Duodenal mucosa (tissue), 2 donors: ENCODE measurements at regions not wholly inside any gene's neighbourhood (a gene's known extent, or its start where the extent isn't known, plus 50 kb on each side); places are given as distances from the start of the nearest gene placed in this dataset.

Source experiments
- H3K27ac ChIP-seq: one replicate; pipeline ENCODE4 v1.7.0; 2013; ENCODE audit warnings: low read depth, low read length
- H3K27me3 ChIP-seq, 2 donors: one replicate each; pipeline ENCODE4 v1.7.0; 2013; ENCODE audit warnings: low read length in 2 of 2, control low read depth in 1 of 2; ENCODE audit not compliant: insufficient read depth in 2 of 2, control insufficient read depth in 1 of 2
- H3K36me3 ChIP-seq, 2 donors: one replicate each; pipeline ENCODE4 v1.7.0; 2013; ENCODE audit warnings: low read length in 2 of 2, control low read depth in 1 of 2; ENCODE audit not compliant: insufficient read depth in 2 of 2, control insufficient read depth in 1 of 2
- H3K4me1 ChIP-seq, 2 donors: one replicate each; pipeline ENCODE4 v1.7.0; 2013; ENCODE audit warnings: low read length in 2 of 2, control low read depth in 1 of 2; ENCODE audit not compliant: insufficient read depth in 2 of 2, control insufficient read depth in 1 of 2
- H3K4me3 ChIP-seq, 2 donors: one replicate each; pipeline ENCODE4 v1.7.0; 2013; ENCODE audit warnings: low read length in 2 of 2, low read depth in 1 of 2
- H3K9ac ChIP-seq, 2 donors: one replicate each; pipeline ENCODE4 v1.7.0; 2013; ENCODE audit warnings: low read length in 2 of 2, low read depth in 1 of 2
- H3K9me3 ChIP-seq, 2 donors: one replicate each; pipeline ENCODE4 v1.7.0; 2013; ENCODE audit warnings: low read length in 2 of 2, control low read depth in 1 of 2; ENCODE audit not compliant: control insufficient read depth in 1 of 2

DNA sequence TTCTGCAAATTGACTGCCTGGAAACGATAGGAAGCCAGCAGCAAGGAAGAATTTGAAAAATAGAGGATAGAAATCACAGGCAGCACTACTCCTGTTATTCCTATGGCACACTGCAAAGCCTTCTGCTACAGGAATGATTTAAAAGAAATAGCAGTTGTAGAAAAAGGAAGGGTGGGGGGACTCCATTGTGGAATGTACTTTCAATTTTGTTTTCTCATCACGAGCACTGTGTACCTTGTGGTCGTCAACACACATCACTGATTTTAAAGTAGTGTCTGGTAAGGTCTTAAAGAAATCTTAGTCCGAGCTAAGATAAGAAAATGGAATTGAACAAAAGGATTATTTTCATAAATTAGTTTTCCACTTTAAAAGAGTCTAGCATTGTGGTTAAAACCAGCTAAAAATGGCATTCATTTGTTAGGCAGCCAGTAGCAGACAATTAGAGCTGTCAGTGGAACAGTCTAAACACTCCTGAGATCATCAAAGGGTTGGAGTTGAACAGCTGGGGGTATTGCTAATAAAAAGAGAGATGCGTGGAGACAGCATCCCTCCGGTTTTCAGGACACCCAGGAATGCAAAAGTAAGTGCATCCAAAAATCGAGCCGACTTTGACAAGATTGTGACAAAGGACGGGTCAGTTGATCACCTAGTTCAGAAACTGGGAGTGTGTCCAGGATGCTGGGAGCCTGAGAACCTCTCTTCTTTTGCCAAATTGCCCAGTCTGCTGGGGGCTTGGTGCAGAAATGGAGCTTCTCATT lies 97.8 kb upstream of the WWC1 start:
- Histone ChIP-seq H3K27ac (no peak overlapping the region), H3K9ac (no peak overlapping the region), H3K4me1 (no peaks in the 10 kb centered on the region), H3K9me3 (no peaks in the 10 kb centered on the region), H3K27me3 (no peaks in the 10 kb centered on the region), H3K4me3 (no peak overlapping the region), H3K36me3 (no peaks in the 10 kb centered on the region)

DNA sequence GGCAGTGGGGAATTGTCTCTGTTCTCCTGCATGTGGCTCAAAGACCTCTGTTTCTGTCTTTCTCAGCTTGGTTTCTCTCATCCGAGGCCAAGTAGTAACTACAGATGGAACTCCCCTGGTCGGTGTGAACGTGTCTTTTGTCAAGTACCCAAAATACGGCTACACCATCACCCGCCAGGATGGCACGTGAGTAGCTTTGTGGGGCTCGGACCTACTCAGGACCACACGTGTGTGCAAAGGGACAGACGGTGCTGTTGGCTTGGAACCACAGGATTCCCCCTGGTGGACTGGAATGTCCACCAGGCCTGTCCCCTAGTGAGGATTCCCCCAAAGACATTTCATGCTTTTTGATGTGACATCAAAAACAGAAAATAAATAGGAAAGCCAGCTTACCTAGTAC lies 96.3 kb upstream of the WWC1 start:
- no peak overlapping the region for H3K9ac ChIP-seq
- H3K27me3 ChIP-seq: no peaks in the 10 kb centered on the region

DNA sequence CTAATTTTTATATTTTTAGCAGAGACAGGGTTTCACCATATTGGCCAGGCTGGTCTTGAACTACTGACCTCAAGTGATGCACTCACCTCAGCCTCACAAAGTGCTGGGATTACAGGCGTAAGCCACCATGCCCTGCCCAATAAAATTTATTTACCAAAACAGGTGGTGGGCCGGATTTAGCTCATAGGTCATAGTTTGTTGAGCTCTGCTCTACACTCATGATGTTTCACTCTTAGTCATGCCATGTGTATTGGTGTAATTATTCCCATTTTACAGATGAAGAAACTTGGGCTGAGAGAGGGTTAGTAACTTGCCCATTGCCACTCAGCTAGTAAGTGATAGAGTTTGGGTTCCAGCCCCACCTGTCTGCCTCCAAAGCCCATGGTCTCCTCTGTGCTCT lies 93.1 kb upstream of the WWC1 start:
- Histone ChIP-seq H3K9ac (no peak overlapping the region), H3K4me1 (no peaks in the 10 kb centered on the region), H3K9me3 (no peaks in the 10 kb centered on the region), H3K36me3 (no peaks in the 10 kb centered on the region), H3K27ac (no peak overlapping the region), H3K27me3 (no peaks in the 10 kb centered on the region), H3K4me3 (no peak overlapping the region)

More for the DNA sequence above, 96.3 kb upstream of the WWC1 start:
- Histone ChIP-seq H3K4me3 (no peak overlapping the region), H3K4me1 (no peaks in the 10 kb centered on the region), H3K9me3 (no peaks in the 10 kb centered on the region), H3K36me3 (no peaks in the 10 kb centered on the region), H3K27ac (no peak overlapping the region)

DNA sequence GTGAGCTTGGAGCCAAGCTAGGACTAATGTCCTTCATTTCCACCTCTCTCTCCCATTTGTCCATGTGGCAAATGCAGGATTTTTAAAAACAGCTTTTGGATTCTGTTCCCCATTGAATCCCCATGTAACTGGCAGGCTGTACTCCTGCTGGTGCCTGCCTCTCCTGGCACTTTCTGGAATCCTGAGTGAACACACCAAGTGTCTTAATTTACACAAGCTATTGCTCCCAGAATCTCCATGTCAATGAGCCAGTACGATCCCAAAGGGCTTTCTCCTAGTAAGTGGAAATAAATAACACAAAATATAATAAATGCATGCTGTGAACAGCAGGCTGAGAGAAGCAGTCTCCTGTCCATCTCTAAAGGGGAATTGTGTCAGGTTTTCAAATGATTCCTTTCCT lies 88.4 kb upstream of the WWC1 start:
- Histone ChIP-seq H3K4me1 (no peaks in the 10 kb centered on the region), H3K4me3 (no peak overlapping the region), H3K36me3 (no peaks in the 10 kb centered on the region), H3K27me3 (no peaks in the 10 kb centered on the region), H3K27ac (no peak overlapping the region), H3K9ac (no peak overlapping the region), H3K9me3 (no peaks in the 10 kb centered on the region)

DNA sequence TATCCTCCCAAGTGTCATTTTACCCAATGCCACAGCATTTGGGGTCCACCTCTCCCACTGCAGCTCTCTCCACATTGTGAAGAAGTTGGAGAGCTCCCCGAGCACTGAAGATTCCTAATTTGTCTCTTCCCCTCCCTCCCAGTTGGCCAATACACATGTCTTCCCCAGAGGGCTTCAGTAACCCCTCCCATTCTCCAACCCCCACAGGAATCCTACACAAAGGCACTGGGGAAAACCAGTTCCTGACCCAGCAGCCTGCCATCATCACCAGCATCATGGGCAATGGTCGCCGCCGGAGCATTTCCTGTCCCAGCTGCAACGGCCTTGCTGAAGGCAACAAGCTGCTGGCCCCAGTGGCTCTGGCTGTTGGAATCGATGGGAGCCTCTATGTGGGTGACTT lies 87.3 kb upstream of the WWC1 start:
- H3K27ac ChIP-seq: no peak overlapping the region
- no peak overlapping the region for H3K9ac ChIP-seq
- no peaks in the 10 kb centered on the region for H3K4me1 ChIP-seq
- H3K27me3 ChIP-seq: no peaks in the 10 kb centered on the region
- no peaks in the 10 kb centered on the region for H3K9me3 ChIP-seq
- H3K36me3 ChIP-seq: no peaks in the 10 kb centered on the region
- H3K4me3 ChIP-seq: no peak overlapping the region

DNA sequence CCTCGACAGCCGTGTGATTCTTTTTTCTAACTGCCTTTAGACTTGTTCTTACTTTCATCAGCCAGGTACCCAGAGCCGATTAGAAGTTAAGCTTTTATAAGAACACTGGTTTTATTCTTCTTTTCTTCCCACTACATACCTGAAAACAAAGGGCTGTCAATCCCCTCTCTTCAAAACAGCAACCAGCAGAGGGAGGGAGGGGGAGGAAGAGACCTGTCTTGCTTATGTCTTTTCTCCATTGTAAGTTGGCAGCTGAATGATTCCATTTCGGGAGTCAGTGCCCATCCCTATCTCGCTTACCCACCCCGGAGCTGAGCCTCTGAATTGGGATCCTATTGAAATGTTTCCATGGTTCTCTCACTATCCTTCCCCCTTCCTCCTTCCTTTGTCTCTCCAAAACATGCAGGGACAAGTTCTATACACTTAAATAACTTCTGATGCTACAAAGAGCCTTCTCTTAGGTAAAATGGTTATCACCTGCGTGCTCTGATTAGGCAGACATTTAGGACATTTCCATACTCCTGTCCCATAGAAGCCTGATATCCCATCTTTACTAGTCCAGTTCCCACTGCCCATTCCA lies 83.9 kb upstream of the WWC1 start:
- no peak overlapping the region for H3K4me3 ChIP-seq
- H3K36me3 ChIP-seq: no peaks in the 10 kb centered on the region
- no peaks in the 10 kb centered on the region for H3K4me1 ChIP-seq
- H3K27me3 ChIP-seq: no peaks in the 10 kb centered on the region
- no peaks in the 10 kb centered on the region for H3K9me3 ChIP-seq
- no peak overlapping the region for H3K27ac ChIP-seq
- H3K9ac ChIP-seq: no peak overlapping the region

DNA sequence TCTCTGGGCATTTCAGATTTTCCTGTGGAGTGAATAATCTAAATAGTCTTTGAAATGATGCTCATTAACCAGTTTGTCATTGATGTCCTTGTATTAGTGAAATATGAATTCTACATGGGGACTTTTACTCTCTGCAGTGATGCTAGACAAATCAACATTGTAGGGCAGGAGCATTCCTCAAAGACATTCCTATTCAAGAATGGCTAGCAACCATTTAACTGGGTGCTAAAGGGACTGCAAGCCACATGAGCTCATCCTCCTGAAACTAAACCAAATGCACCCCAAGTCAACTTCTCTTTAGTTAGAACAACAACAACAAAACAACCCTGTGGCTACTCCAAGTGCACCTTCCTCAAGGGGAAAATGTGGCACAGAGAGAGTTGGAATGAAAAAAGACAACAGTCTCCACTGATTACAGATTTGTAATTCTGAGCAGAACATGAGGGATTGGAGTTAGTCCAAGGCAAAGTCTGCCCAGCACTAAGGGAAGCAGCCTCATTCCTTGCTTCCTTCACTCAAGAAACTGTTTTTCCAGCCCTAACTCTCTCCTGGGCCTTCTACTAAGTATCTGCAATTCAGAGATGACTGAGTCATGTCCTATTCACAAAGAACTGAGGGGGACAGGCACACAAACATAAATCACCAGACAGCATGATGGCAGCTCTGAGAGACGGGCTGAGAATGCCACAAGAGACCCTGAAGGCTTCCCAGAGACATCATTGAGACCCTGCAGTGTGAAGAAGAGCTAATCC lies 82.0 kb upstream of the WWC1 start:
- no peak overlapping the region for H3K9ac ChIP-seq
- no peaks in the 10 kb centered on the region for H3K36me3 ChIP-seq
- H3K4me3 ChIP-seq: no peak overlapping the region
- H3K9me3 ChIP-seq: no peaks in the 10 kb centered on the region
- H3K27me3 ChIP-seq: no peaks in the 10 kb centered on the region
- no peak overlapping the region for H3K27ac ChIP-seq
- H3K4me1 ChIP-seq: no peaks in the 10 kb centered on the region

DNA sequence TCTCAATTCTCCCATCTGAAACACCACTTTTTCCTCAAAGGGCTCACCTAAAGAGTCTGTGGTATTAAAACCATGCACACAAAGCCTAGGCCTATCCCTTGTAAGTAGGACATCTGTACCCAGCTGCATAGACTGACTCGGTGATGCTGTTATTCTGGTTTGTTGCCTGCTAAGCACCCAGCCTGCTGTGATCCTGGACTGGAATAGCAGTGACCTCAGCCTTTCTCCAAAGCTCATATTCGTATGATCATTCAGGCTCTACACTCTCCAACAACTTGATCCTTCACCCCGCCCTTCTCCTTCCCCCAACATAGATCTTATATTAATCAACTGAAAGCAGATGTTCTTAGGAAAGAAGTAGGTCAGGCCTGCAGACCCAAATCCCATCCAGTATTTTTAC lies 81.4 kb upstream of the WWC1 start:
- Histone ChIP-seq H3K9me3 (no peaks in the 10 kb centered on the region), H3K4me3 (no peak overlapping the region), H3K27ac (no peak overlapping the region), H3K4me1 (no peaks in the 10 kb centered on the region), H3K9ac (no peak overlapping the region), H3K27me3 (no peaks in the 10 kb centered on the region), H3K36me3 (no peaks in the 10 kb centered on the region)

DNA sequence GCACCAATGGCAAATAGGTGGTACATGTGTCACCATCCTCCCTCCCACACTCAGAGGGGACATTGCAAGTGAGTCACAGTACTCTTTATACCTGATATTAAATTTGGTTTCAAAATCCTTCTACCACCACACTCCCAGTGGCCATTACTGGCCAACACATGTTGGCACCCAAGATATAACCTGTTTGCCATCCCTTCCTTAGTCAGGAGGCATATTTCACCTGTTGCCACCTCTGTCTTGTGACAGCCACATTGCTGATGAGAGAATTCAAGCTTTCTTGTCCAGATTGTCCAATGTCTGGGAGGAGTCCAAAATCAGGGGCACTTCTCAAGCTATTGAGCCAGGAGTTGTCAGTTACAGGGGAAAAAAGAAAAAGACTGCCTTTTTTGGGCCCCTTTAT lies 80.2 kb upstream of the WWC1 start:
- Histone ChIP-seq H3K4me1 (no peaks in the 10 kb centered on the region), H3K9ac (no peak overlapping the region), H3K9me3 (no peaks in the 10 kb centered on the region), H3K27me3 (no peaks in the 10 kb centered on the region), H3K36me3 (no peaks in the 10 kb centered on the region), H3K27ac (no peak overlapping the region), H3K4me3 (no peak overlapping the region)

DNA sequence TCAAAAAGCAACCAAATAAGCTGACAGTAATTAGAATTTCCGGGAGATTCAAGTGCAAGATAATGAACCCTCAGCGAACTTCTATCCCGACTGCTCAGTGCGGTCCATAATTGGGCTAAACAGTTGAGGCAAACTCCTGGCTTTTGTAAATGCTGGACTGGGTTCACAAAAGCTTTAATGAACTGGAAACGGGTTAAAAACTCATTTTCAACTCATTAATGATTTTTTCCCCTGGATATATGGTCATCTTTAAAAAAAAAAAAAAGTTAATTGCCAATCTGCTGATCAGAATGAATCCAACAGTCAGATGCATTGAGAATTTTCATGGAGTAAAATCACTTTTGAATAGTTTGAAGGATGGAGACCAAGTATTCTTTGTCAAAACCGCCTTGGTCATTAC lies 79.5 kb upstream of the WWC1 start:
- no peaks in the 10 kb centered on the region for H3K27me3 ChIP-seq
- no peaks in the 10 kb centered on the region for H3K36me3 ChIP-seq
- H3K9me3 ChIP-seq: no peaks in the 10 kb centered on the region
- no peak overlapping the region for H3K9ac ChIP-seq
- no peaks in the 10 kb centered on the region for H3K4me1 ChIP-seq
- H3K27ac ChIP-seq: no peak overlapping the region
- no peak overlapping the region for H3K4me3 ChIP-seq
